Activated CD4-positive, alpha-beta T cell treated with anti-CD3 and anti-CD28 coated beads for 4 hours (primary cell): ENCODE measurements at regions not wholly inside any gene's neighbourhood (a gene's known extent, or its start where the extent isn't known, plus 50 kb on each side); places are given as distances from the start of the nearest gene placed in this dataset.
"Not testable (repeated sequence)": the region's sequence is repeated elsewhere in the genome, so short reads cannot be mapped to it uniquely, and the experiment has no call there.

Source experiments
- DNase-seq, 2 donors: peaks; one replicate each; pipeline ENCODE4 v3.0.0-alpha.2; 2020

- peak; percentile 44 to 52 for DNase-seq
These were observed 51.2 kb upstream of the CARD11 start for GRCh38 chr7:3094701-3095445.

- no peak for DNase-seq
These were observed 54.1 kb upstream of the CARD11 start for GRCh38 chr7:3097734-3098133.

GRCh38 chr7:3102159-3102558 is 58.5 kb upstream of the CARD11 start:
- DNase-seq = no peak

GRCh38 chr7:3103614-3104398 is 60.1 kb upstream of the CARD11 start:
- no peak for DNase-seq

- no peak for DNase-seq
These were observed 62.2 kb upstream of the CARD11 start for GRCh38 chr7:3105856-3106255.

GRCh38 chr7:3106361-3106826 is 62.7 kb upstream of the CARD11 start:
- DNase-seq = no peak

- DNase-seq = no peak
These were observed 63.6 kb upstream of the CARD11 start for GRCh38 chr7:3107228-3107763.

GRCh38 chr7:3107889-3108570 is 64.4 kb upstream of the CARD11 start:
- no peak for DNase-seq

- DNase-seq = no peak
These were observed 65.7 kb upstream of the CARD11 start for GRCh38 chr7:3109311-3109915.

GRCh38 chr7:3112479-3113134 is 68.9 kb upstream of the CARD11 start:
- no peak for DNase-seq

GRCh38 chr7:3114917-3115316 is 71.2 kb upstream of the CARD11 start:
- no peak for DNase-seq

- DNase-seq = no peak
These were observed 73.4 kb upstream of the CARD11 start for GRCh38 chr7:3117081-3117480.

- DNase-seq = peak in 1 of 2 donors; percentile 18
These were observed 74.0 kb upstream of the CARD11 start for GRCh38 chr7:3117488-3118231.

GRCh38 chr7:3119352-3119927 is 75.8 kb upstream of the CARD11 start:
- DNase-seq = not testable (repeated sequence)

GRCh38 chr7:3119963-3120362 is 76.3 kb upstream of the CARD11 start:
- no peak for DNase-seq

GRCh38 chr7:3120513-3120912 is 76.8 kb upstream of the CARD11 start:
- DNase-seq = no peak

GRCh38 chr7:3128857-3129490 is 85.3 kb upstream of the CARD11 start:
- no peak for DNase-seq

GRCh38 chr7:3133811-3134385 is 90.2 kb upstream of the CARD11 start:
- DNase-seq = no peak

- DNase-seq = no peak
These were observed 91.1 kb upstream of the CARD11 start for GRCh38 chr7:3134745-3135144.

GRCh38 chr7:3135626-3136025 is 92.0 kb upstream of the CARD11 start:
- DNase-seq = no peak
